HG03108 (cell line): ENCODE measurements at regions not wholly inside any gene's neighbourhood (a gene's known extent, or its start where the extent isn't known, plus 50 kb on each side); places are given as distances from the start of the nearest gene placed in this dataset.

Experiments
- ATAC-seq: cut with Tn5 transposase; IDR thresholded peaks from one replicate; pipeline ENCODE4 v1.9.1; 2021; ENCODE audit warnings: moderate library complexity; ENCODE audit not compliant: unreplicated experiment

DNA sequence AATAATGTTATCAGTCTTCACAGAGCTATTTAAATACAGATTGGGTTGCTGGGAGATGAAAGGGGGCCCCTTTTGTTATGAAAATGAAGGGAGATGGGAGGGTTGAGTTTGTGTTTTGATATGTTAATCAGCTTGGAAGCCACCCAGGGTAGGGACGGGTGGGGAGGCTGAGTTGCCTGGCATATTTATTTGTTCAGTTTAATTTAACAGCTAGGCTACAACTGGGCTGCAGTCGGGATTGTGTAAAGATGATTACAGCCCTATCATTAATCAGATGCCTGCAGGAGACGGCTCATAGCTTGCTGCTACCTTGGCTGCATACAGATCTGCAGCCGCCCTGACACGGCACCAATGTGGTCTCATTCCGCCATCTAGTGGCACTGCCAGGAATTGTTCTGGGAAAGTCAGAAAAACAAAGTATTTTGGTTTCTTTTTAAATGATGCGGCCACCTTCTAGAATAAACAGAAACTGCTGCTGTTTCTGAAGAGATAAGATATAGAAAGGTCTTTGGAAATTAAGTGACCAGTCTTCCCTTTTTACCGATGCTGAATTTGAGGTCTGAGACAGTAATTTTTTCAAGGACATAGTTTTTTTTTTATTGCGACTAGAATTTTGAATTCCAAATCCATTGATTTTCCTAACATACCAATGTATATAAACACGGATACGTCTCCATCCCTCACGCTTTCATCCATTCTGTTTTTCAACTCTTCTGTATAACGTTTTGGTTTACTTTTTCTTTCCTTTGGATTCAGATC is 458.0 kb upstream of the ASIC2 start:
- ATAC-seq: no peak

- ATAC-seq: no peak
Measured at GRCh38 chr17:33751702-33752065, 458.6 kb upstream of the ASIC2 start.

DNA sequence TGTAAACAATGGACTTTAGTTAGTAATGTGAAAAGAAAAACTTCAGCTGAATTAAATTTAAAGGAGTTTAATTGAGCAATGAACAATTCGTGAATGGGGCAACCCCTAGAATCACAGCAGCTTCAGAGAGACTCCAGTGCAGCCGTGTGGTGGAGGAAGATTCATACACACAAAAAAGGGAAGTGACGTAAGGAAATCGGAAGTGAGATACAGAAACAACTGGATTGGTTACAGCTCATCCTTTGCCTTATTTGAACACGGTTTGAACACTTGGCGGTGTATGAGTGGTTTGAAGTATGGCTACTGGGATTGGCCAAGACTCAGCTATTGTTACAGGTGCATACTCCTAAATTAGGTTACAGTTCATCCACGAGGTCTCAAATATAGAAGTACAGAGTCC is 460.4 kb upstream of the ASIC2 start:
- no peak for ATAC-seq

DNA sequence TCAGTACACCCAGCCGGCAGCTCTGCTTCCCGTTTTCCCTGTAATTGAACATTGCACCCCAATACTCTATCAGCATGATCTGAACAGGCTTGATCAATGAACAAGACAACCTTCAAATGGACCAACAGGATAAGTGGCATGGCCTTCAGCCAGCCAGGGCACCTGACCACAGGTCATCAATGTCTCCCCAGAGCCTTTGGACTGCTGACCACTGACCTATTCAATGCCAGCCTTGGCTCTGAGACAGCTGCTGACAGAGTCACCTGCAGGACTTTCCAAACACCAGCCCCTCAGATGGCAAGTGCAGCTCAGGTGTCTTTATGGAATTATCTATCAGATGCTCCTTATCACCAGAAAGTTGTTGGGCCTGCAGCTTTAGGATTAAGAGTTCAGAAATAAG is 462.9 kb upstream of the ASIC2 start:
- no peak for ATAC-seq

DNA sequence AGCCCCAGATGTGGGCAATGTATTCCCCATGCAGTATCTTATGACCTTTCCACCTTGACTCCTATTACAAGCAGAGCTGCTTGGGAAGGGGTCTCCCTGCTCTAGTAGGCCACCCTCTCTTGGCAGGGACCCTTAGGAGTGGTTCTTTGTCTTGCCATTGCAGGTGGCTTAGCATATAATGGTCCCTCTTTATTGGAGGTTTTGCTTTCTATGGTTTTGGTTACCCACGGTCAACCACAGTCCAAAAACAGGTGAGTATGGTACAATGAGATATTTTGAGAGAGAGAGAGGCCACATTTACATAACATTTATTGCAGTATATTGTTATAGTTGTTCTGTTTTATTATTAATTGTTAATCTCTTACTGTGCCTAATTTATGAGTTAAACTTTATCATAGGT is 472.8 kb upstream of the ASIC2 start:
- no peak for ATAC-seq

GRCh38 chr17:33766721-33767120 is 473.6 kb upstream of the ASIC2 start:
- ATAC-seq: no peak

- ATAC-seq: no peak
Measured at GRCh38 chr17:33769066-33769465, 476.0 kb upstream of the ASIC2 start.

DNA sequence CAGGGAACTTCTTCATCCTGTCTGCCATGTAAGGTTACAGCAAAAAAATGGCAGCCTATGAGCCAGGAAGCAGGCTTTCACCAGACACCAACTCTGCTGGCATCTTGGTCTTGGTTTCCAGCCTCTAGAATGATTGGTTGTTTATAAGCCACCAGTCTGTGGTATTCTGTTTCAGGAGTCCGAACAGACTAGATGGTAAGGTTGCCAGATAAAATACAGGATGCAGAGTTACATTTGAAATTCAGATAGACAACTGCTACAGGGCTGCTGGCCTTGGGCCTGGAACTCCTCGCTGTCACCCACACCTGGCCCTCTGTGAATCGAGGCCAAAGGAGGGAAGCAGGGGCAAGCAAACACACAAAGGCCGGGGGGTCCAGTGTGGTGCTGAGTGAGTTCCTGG is 478.8 kb upstream of the CCL2 start:
- ATAC-seq: no peak

DNA sequence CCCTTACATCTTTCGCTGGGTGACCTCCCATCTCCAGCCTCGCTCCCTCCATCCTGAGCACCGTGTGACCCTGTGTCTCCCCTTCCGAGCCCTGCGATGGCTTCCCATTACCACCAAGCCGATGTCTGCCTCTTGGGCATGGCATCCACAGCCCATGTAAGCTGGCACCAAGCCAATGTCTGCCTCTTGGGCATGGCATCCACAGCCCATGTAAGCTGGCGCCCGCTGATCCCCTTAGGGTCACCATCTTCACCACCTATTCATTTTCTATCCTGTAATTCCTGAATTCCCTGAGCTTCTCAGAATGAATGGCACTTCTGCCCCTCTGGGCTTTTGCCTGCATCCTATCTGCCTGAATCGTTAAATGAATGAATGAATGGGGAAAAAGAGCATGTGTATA is 478.2 kb upstream of the CCL2 start:
- no peak for ATAC-seq

DNA sequence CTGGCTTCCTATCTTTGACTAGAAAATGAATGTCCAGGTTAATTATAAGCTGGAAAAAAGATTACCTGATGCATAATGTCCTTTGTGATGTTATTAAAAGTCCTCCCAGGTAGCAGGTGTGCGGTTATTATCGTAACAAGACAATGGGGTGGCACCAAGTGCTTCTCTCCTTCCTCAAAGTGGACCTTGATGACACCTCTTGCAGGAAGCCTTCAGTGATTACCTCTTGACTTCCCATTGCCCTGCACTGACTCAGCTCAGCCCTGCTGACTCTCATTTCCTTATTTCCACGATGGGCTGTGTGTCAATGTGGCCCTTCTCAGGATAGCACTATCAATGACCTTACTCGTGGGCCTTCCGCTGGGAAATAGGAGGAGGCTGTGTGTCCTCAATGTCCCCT is 477.4 kb upstream of the CCL2 start:
- ATAC-seq: no peak

DNA sequence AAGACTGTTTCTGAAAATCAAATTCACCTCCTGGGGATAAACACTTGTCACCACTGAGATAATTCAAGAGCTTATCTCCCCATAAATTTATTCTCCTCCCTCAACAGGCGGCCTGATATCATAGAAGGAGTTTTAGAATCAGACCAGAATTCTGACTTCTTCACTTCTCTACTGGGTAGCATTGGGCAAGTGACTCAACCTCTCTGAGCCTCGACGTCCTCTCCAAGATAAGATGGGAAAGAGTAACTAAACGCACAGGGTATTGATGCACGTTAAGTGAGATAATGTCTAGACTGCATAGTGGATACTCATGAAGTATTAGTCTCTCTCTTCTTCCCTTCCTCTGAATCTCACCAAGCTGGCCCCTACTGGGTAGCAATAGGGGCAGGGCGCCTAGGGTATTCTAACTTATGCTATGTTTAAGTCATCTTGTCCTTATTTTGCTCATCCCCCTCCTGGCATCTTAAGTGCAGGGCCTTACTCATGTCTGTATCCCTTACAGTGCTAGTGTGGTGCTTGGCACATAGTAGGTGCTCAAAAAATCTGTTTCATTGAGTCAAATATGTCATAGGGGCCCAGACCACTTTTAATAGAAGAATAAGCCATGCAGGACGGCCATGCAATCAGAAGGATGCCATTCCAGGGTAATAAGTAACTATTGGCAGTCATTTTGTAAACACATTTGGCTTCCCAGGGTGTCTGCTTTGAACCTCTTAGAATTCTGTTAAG is 476.4 kb upstream of the CCL2 start:
- no peak for ATAC-seq

- ATAC-seq: no peak
Measured at GRCh38 chr17:33779234-33779591, 475.9 kb upstream of the CCL2 start.

- ATAC-seq: no peak
Measured at GRCh38 chr17:33785281-33785680, 469.8 kb upstream of the CCL2 start.

- ATAC-seq: no peak
Measured at GRCh38 chr17:33786478-33786877, 468.6 kb upstream of the CCL2 start.

DNA sequence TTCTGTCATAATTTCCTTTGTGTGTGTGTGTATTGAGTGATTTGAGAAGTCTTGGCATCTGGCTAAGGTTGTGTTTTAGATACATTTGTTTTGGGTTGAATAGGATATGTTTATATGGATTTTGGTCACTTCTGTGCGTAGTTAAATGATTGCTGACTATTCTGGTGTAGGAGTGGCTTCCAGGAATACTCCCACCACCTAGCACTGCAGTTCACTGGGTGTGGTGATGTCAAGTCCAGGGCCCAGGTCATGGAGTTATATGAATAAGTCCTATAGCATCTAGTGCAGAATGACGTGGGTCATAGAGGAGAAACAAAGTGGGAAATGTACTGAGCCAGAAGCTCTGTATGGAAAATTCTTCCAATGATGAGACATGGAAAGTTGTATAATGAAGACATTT is 465.4 kb upstream of the CCL2 start:
- ATAC-seq: no peak

DNA sequence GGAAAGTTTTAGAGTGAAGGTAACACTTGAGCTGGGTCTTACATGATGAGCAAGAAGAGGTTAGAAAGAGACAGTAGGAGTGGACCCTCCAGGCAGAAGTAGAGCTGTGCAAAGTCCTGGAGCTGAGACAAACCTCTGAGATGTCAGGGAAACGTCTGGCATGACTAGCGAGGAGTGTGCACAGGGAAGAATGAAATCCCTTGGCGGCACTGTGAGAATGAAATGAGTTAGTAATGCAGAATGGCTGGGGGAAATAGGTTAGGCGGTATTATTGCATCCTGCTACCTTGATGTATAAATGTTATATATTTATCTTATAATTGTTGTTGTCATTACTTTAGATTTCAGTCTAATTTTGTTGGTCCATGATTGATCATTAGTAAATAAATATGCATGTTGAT is 457.9 kb upstream of the CCL2 start:
- no peak for ATAC-seq

GRCh38 chr17:33798308-33798707 is 456.8 kb upstream of the CCL2 start:
- no peak for ATAC-seq

DNA sequence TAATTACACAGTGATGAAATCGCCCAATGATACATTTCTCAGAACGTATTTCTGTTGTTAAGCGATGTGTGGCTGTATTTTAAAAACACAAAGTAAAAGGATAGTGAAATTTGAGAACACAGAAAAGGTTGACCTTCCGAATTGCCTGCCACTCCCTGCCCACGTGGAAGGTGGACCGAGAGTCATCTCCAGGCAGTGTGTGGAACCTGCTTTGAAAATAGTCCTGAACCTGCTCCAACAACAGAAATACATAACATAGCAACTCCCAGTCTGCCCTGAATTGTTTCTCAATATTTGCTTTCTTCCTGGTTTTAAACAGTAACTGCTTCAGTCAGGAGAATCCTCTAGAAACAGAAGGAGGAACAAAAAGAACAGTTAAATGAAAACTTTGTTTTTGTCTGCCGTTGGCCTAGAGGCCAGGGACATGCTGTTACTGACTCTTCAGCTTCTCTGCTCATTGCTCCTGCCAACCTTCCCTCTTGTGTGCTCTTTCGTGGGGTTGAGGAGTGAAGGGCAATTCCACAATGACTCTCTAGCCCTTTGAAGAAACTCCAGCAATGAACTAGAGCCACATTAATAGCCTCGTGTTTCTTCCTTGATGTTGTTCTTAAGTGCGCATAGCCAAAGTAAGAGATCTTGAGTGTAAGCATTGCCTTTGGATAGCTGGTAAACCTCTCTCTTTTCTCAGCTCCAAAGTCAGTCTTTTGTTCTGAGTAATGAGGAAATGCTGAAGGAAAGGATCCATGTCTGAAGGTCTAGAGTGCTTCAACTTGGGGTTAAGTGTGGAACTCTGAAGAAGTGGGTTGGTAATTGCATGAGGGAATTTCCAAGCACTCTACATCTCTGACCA is 452.5 kb upstream of the CCL2 start:
- no peak for ATAC-seq

DNA sequence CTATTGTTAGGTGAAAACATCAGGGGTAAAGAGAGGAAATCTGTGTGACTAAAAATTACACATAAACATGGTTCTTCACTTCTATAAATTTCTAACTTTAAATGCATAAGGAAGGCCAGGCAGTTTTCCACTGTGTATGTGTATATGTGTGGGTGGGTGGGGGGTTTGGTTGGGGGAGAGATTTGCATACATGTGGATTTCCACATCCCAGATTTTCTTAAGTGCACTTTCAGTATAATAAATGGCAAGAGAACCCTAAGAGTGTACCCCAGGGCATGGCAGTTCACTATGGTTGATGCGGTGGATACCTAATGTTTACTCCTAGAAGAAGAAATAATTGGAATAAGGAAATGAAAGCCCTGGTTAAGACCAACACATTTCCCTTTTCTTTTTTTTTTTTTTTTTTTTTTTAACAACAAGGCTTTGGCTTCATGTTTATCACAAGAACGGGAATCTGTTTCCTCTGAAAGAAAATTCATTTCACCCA is 451.8 kb upstream of the CCL2 start:
- no peak for ATAC-seq

DNA sequence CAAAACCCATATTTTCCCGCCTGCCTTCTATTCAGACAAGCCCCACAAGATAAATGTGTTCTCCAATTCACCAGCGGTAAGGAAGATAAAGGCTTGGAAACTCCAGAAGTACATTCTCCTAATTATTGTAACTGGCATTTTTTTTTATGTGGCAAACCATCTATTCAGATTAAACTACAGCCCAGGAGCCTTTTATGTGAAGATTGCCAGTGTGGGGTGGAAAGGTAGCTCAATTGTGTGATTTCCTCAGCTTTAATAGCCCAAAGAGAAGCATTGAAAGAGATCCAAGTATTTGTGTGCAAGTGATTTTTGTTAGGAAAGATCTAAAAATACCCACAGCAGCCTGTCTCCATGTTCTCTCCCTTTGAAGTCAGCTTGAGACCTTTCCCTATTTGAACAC is 451.4 kb upstream of the CCL2 start:
- ATAC-seq: no peak

DNA sequence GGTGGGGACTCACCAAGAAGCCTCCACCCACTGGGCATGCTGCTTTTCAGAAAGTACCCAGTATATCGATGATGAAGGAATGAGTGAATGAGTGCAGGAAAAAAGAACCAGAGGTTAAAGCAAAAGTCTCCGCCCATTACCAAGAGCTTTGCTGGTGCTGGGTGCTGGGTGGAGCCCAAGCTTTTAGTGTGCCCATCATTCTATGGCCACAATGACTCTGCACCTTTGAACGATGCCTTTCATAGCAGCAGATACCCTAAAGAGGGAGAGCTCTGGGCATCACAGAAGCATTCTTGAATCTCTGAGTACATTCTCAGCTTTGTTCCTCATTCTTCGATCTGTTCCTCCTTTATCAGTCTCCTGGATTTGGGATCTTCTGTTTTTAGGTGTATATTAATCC is 450.7 kb upstream of the CCL2 start:
- no peak for ATAC-seq

GRCh38 chr17:33806631-33807030 is 448.5 kb upstream of the CCL2 start:
- no peak for ATAC-seq
